K562 (cell line): ENCODE measurements at regions not wholly inside any gene's neighbourhood (a gene's known extent, or its start where the extent isn't known, plus 50 kb on each side); places are given as distances from the start of the nearest gene placed in this dataset.

Experiments
- ATAC-seq: fragments of 200-7000 bp; cut with Tn5 transposase; 3 replicates; pipeline ENCODE4 v1.9.1; 2020; ENCODE audit warnings: moderate library complexity
- BruUV-seq: library from RNA; stranded (reverse); fragments of 400-500 nt; replicated peaks from 2 replicates; lab custom pipeline; 2021; lab: Mats Ljungman, UMichigan
- CTCF ChIA-PET: fragments of 300-600 bp; formaldehyde crosslinking; extraction: SDS; loops from one replicate; lab custom pipeline; 2021; ENCODE audit warnings: low intra/inter-chr PET ratio; lab: Yijun Ruan, JAX
- POLR2A ChIA-PET: fragments of 300-600, 350-650 bp; sonication (Branson Sonifier 250); formaldehyde crosslinking; extraction: SDS; loops from one replicate; lab custom pipeline; 2021; ENCODE audit warnings: antibody characterized with exemption, inconsistent platforms; lab: Yijun Ruan, JAX
- DNase-seq, 4 experiments: peaks; one replicate each; pipeline versions ENCODE4 v3.0.0 to v3.0.0-alpha.2; 2011 to 2018; ENCODE audit warnings: low spot score in 3 of 4, mixed read lengths in 3 of 4; ENCODE audit errors: extremely low read depth in 1 of 4
- FAIRE-seq: peaks from 2 replicates; lab custom pipeline; 2011; peaks lifted over from hg19 to GRCh38; lab: Jason Lieb, UNC
- H2AFZ ChIP-seq: 2 replicates; pipeline ENCODE4 v1.6.0; 2011; ENCODE audit warnings: low read depth, low read length, control low read depth, inconsistent platforms
- H3K27ac ChIP-seq: fragments of 200-600 bp; 3 replicates; pipeline ENCODE4 v1.8.0; 2011; ENCODE audit warnings: low read depth, mild to moderate bottlenecking, control low read depth, inconsistent platforms, low read length, moderate library complexity, mixed read lengths; ENCODE audit errors: extremely low read depth
- H3K27me3 ChIP-seq, 2 experiments: fragments of 300-600 bp in 1 of 2; 2 replicates in 1 of 2; 3 replicates in 1 of 2; pipeline versions ENCODE4 v1.6.0 to v1.8.0; 2011; ENCODE audit warnings: inconsistent platforms in 2 of 2, low read length in 2 of 2, mild to moderate bottlenecking in 1 of 2, mixed read lengths in 1 of 2, moderate library complexity in 1 of 2; ENCODE audit not compliant: control insufficient read depth in 2 of 2, insufficient read depth in 2 of 2
- H3K36me3 ChIP-seq: fragments of 300-600 bp; 3 replicates; pipeline ENCODE4 v1.8.0; 2011; ENCODE audit warnings: mild to moderate bottlenecking, low read length, inconsistent platforms; ENCODE audit not compliant: control insufficient read depth, insufficient read depth
- H3K4me1 ChIP-seq, 2 experiments: fragments of 200-600 bp in 1 of 2; replicated peaks in 1 of 2; 2 replicates in 1 of 2; 3 replicates in 1 of 2; pipeline versions ENCODE4 v1.5.1 to v1.8.0; 2011; ENCODE audit warnings: inconsistent platforms in 2 of 2, low read length in 2 of 2, mild to moderate bottlenecking in 1 of 2, mixed read lengths in 1 of 2, moderate library complexity in 1 of 2; ENCODE audit not compliant: control insufficient read depth in 2 of 2, insufficient read depth in 2 of 2
- H3K4me2 ChIP-seq: 2 replicates; pipeline ENCODE4 v1.6.1; 2011; ENCODE audit warnings: low read length, control low read depth, inconsistent platforms, mixed read lengths; ENCODE audit not compliant: insufficient read depth
- H3K4me3 ChIP-seq: fragments of 200-600 bp; sonication (generic), shearing (Covaris generic); 2 replicates; pipeline ENCODE4 v1.5.1; 2016; ENCODE audit warnings: control low read depth, inconsistent platforms
- H3K79me2 ChIP-seq: fragments of 200-600 bp; 3 replicates; pipeline ENCODE4 v1.8.0; 2011; ENCODE audit warnings: low read length, inconsistent platforms; ENCODE audit not compliant: control insufficient read depth, insufficient read depth
- H3K9ac ChIP-seq, 2 experiments: 2 replicates each; pipeline versions ENCODE4 v1.6.0 to v1.6.1; 2011; ENCODE audit warnings: low read depth in 2 of 2, low read length in 2 of 2, control low read depth in 1 of 2, inconsistent platforms in 1 of 2, mild to moderate bottlenecking in 1 of 2, mixed read lengths in 1 of 2; ENCODE audit not compliant: insufficient read depth in 1 of 2
- H3K9me1 ChIP-seq: one replicate; pipeline ENCODE4 v1.6.0; 2011; ENCODE audit warnings: inconsistent platforms, mild to moderate bottlenecking, low read length, moderate library complexity; ENCODE audit not compliant: control insufficient read depth, insufficient read depth
- H3K9me3 ChIP-seq: replicated peaks from 2 replicates; pipeline ENCODE4 v1.5.1; 2011; ENCODE audit warnings: low read depth, low read length, inconsistent platforms; ENCODE audit not compliant: control insufficient read depth, insufficient read depth
- H4K20me1 ChIP-seq: replicated peaks from 2 replicates; pipeline ENCODE4 v1.6.1; 2011; ENCODE audit warnings: low read length, inconsistent platforms, mixed read lengths; ENCODE audit not compliant: control insufficient read depth, insufficient read depth
- CBFA2T2 ChIP-seq: fragments of 450-650 bp; conservative IDR thresholded peaks from 2 replicates; pipeline ENCODE4 v1.6.1; 2017; ENCODE audit warnings: mild to moderate bottlenecking
- EP400 ChIP-seq: fragments of 450-650 bp; IDR thresholded peaks from 2 replicates; pipeline ENCODE4 v1.6.1; 2017; ENCODE audit warnings: antibody characterized with exemption, mild to moderate bottlenecking, moderate library complexity
- HCFC1 ChIP-seq: IDR thresholded peaks from 2 replicates; pipeline ENCODE4 v1.6.1; 2012; ENCODE audit warnings: low read depth, low read length, improper control_type of control experiment
- HOXB6 ChIP-seq: fragments of 250-450 bp; sonication (Bioruptor Pico); IDR thresholded peaks from 2 replicates; pipeline ENCODE4 v1.5.1; 2022; ENCODE audit warnings: mild to moderate bottlenecking, borderline replicate concordance
- MCM7 ChIP-seq, 2 experiments: fragments of 450-650 bp; IDR thresholded peaks; 2 replicates each; pipeline ENCODE4 v1.6.1; 2016 to 2018
- NBN ChIP-seq: fragments of 450-650 bp; IDR thresholded peaks from 2 replicates; pipeline ENCODE4 v1.6.1; 2016; ENCODE audit warnings: low read depth, mild to moderate bottlenecking
- POLR2AphosphoS5 ChIP-seq: IDR thresholded peaks from 2 replicates; pipeline ENCODE4 v1.6.1; 2011; ENCODE audit warnings: mild to moderate bottlenecking, low read depth, low read length, moderate library complexity; ENCODE audit not compliant: control insufficient read depth, insufficient read depth
- SRF ChIP-seq, 2 experiments: fragments of 250-450, 450-650 bp in 1 of 2; sonication (Bioruptor Pico) in 1 of 2; sonication (generic) in 1 of 2; formaldehyde crosslinking; IDR thresholded peaks; 2 replicates each; pipeline versions ENCODE4 v1.5.0 to v1.5.1; 2020 to 2022; ENCODE audit warnings: mild to moderate bottlenecking in 1 of 2, missing genetic modification reagents in 1 of 2
- TARDBP ChIP-seq: fragments of 450-650 bp; IDR thresholded peaks from 2 replicates; pipeline ENCODE4 v1.6.1; 2016
- UBTF ChIP-seq, 2 experiments: IDR thresholded peaks; 2 replicates each; pipeline ENCODE4 v1.6.1; 2012; ENCODE audit warnings: improper control_type of control experiment in 2 of 2, low read depth in 2 of 2, low read length in 2 of 2, borderline replicate concordance in 1 of 2
- XRCC4 ChIP-seq: IDR thresholded peaks from one replicate; pipeline ENCODE4 v1.6.1; 2011; ENCODE audit not compliant: insufficient read depth, insufficient read length; ENCODE audit errors: extremely low read depth
- XRCC5 ChIP-seq: fragments of 200-400 bp; formaldehyde crosslinking; IDR thresholded peaks from 2 replicates; pipeline ENCODE4 v1.6.1; 2017; ENCODE audit warnings: low read depth, mild to moderate bottlenecking, low read length
- ZNF232 ChIP-seq: sonication (generic); formaldehyde crosslinking; IDR thresholded peaks from 2 replicates; pipeline ENCODE4 v1.8.0; 2022; ENCODE audit warnings: mild to moderate bottlenecking, missing genetic modification reagents
- ZNF41 ChIP-seq: fragments of 250-450 bp; sonication (Bioruptor Pico); conservative IDR thresholded peaks from 2 replicates; pipeline ENCODE4 v1.4.0; 2020; ENCODE audit warnings: mild to moderate bottlenecking
- ZNF584 ChIP-seq: fragments of 200-800 bp; sonication (Bioruptor generic); IDR thresholded peaks from 2 replicates; pipeline ENCODE4 v1.6.1; 2016; ENCODE audit warnings: low read depth, mild to moderate bottlenecking, missing genetic modification characterization, missing compliant biosample characterization
- ZNF707 ChIP-seq: fragments of 250-450 bp; sonication (Bioruptor Pico); conservative IDR thresholded peaks from 2 replicates; pipeline ENCODE4 v1.8.0; 2022; ENCODE audit warnings: inconsistent platforms, mild to moderate bottlenecking, moderate library complexity
- WGBS: fragments of 100-300 bp; shearing (Covaris generic); methylation state at CpG from one replicate; pipeline ENCODE4 v1.1.6; 2016; ENCODE audit warnings: low coverage, mixed read lengths; ENCODE audit not compliant: insufficient coverage; ENCODE audit errors: missing lambda C conversion rate; 5-methylcytosine and 5-hydroxymethylcytosine counted together
- in situ Hi-C: fragments of 300-500 bp; cut with MboI; formaldehyde crosslinking; loops from 4 replicates; pipeline ENCODE4 v1.15.0; 2018; ENCODE audit warnings: inconsistent platforms, mixed read lengths
- intact Hi-C: fragments of 100-400 bp; cut with micrococcal nuclease; formaldehyde crosslinking; loops from 2 replicates; pipeline ENCODE4 v1.14.2; 2022

- DNase-seq (no peak), ATAC-seq (no peak), FAIRE-seq (no peak)
- intact Hi-C loops = no loop called here
- Histone ChIP-seq H3K27me3 (peaks cover 2 to 4% of the 10 kb centered on the region in 2 experiments; a peak in 3 of 5 replicates), H3K36me3 (no peaks in the 10 kb centered on the region), H3K9me3 (no peaks in the 10 kb centered on the region), H3K4me3 (no peak overlapping the region), H3K4me1 (no peaks in the 10 kb centered on the region), H4K20me1 (no peaks in the 10 kb centered on the region), H2AFZ (no peak overlapping the region), H3K9ac (no peak overlapping the region), H3K79me2 (no peaks in the 10 kb centered on the region), H3K9me1 (no peaks in the 10 kb centered on the region), H3K27ac (no peak overlapping the region), H3K4me2 (no peak overlapping the region)
- 0% methylated on average over 4 of the region's 4 CpGs for WGBS
- ChIA-PET POLR2A (no interaction called here), CTCF (no interaction called here)
- TF ChIP-seq SRF (CRISPR knock-in tag; IDR thresholded peaks at IDR 0.05) (no peak), NBN (no peak), CBFA2T2 (no peak), EP400 (no peak), ZNF707 (CRISPR knock-in tag) (no peak), HOXB6 (CRISPR knock-in tag) (no peak), XRCC4 (no peak), XRCC5 (no peak), TARDBP (no peak), MCM7 (IDR thresholded peaks at IDR 0.05) (no peak), HCFC1 (no peak), ZNF41 (CRISPR knock-in tag) (no peak), ZNF584 (CRISPR knock-in tag) (no peak), ZNF232 (CRISPR knock-in tag) (no peak), UBTF (IDR thresholded peaks at IDR 0.05; ENCODE audit: borderline replicate concordance in 1 of 2, low read depth in 2 of 2, low read length in 2 of 2) (no peak), POLR2AphosphoS5 (no peak)
- no TSS peak for BruUV-seq
- in situ Hi-C loops = no loop called here
These were observed 147.6 kb downstream of the RHOU start for GRCh38 chr1:228882771-228883450.
